Hematopoietic multipotent progenitor cell treated with erythropoietin and hydrocortisone succinate and interleukin-3 and kit ligand, for 15 days (in vitro differentiated cells): ENCODE measurements at regions not wholly inside any gene's neighbourhood (a gene's known extent, or its start where the extent isn't known, plus 50 kb on each side); places are given as distances from the start of the nearest gene placed in this dataset.

ENCODE experiments used
- DNase-seq: peaks from one replicate; pipeline ENCODE4 v3.0.0-alpha.2; 2015; ENCODE audit warnings: low spot score

DNA sequence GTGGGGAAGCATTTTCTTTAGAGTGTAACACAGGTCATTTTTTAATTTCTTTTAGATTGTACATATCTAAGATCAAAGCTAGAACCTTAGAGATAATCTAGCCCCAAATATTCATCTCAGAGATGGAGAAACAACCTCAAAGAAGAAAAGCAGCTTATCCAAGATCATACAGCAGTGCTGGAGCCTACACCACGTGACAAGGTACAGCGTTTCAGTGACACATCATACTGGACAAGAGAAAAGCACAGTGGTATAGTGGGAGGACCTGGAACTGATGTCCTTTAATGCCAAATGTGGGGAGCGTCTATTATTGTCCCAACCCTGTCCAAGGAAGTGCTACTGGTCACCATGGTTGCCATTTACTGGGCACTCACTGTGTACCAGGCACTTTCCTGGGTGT lies 445.8 kb downstream of the RPS24 start:
- DNase-seq: no peak

DNA sequence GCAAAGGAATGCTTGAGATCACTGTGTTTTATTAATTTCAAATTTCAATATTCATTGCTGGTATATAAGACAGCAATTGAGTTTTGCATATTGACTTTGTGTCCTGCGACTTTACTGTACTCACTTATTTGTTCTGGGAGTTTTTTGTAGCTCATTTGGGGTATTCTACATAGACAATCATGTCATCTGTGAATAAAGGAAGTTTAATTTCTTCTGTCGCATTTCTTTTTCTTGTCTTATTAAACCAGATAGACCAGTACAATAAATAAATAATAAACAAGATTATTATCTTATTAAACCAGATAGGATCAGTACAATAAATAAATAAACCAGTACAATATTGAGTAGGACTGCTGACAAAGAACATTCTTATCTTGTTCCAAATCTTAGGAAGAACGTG lies 448.2 kb downstream of the RPS24 start:
- no peak for DNase-seq

DNA sequence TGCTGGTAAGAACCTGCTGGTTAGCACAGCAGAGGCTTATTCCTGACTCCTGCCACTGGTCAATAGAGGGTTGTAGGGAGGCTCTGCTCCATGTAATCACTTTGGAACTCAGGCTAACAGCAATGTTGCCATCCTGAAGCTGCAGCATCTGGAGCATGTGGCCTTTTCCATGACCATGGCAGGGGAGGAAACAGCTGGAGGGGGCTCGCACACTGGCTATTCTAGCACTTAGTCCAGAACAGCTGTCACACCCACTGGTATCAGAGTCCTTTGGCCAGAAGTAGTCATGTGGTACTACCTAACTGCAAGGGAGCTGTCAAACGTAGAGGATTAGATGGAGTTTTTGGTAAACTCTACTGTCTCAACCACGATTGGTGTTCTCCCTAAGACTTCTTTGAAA lies 450.0 kb downstream of the RPS24 start:
- DNase-seq: no peak

DNA sequence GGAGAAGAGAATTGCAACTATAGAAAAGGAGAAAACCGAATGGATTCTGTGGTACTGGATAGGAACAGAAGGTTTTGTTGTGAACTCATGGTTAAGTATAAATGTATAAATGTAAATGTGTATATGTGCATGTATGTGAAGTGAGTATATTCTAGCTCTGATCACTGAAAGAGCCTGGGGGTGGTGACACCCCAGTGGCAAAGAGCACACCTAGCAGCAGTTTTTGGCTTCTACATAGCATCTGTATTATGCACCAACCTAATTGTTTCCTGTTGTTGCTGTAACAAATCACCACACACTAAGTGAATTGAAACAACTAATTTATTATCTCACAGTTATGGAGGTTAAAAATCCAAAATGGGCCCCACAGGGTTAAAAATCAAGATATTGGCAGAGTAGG lies 455.4 kb downstream of the RPS24 start:
- DNase-seq: no peak

DNA sequence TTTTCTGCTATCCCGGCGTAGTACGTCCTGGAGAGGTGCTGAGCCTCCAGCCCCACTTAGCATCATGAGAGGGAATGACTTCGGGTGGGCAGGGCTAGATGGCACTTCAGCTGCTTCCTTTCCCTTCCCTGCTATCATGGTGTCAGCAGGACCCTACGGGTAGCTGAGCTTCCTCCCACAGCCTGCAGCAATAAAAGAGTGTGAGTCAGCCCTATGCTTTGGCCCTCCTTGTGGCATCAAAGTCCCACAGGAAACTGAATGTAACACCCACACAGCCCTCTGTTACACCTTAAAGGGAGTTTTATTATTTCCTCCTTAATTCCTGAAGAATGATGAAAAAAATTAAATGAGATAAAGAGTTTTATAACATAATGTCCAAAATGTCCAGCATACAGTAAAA lies 458.1 kb downstream of the RPS24 start:
- no peak for DNase-seq

DNA sequence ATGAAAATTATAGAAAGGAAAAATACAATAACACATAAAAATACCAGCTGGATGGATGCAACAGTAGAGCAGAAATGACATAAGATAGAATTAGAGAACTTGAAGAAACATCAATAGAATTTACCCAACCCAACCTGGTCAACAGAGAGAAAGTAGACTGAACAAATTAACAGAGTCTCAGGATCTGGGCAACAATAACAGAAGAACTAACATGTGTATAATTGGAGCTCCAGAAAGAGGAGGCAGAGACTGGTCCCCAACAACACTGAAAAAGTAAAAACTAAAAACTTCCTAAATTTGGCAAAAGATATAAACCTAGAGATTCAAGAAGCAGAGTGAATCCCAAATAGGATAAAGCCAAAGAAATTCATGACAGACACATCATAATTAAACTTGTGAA lies 458.8 kb downstream of the RPS24 start:
- no peak for DNase-seq

DNA sequence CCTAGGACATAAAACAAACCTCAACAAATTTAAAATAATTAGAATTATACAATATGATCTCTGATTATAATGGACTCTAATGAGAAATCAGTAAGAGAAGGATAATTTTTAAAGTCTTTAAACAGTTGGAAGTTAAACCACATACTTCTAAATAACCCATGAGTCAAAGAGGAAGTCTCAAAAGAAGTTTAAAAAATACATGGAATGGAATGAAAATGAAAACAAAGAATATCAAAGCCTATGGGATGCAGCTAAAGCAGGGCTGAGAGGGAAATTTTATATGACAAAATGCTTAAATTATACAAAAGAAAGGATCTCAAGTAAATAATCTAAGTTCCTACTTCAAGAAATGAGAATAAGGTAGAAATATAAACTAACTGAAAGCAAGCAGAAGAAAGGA lies 460.5 kb downstream of the RPS24 start:
- no peak for DNase-seq

DNA sequence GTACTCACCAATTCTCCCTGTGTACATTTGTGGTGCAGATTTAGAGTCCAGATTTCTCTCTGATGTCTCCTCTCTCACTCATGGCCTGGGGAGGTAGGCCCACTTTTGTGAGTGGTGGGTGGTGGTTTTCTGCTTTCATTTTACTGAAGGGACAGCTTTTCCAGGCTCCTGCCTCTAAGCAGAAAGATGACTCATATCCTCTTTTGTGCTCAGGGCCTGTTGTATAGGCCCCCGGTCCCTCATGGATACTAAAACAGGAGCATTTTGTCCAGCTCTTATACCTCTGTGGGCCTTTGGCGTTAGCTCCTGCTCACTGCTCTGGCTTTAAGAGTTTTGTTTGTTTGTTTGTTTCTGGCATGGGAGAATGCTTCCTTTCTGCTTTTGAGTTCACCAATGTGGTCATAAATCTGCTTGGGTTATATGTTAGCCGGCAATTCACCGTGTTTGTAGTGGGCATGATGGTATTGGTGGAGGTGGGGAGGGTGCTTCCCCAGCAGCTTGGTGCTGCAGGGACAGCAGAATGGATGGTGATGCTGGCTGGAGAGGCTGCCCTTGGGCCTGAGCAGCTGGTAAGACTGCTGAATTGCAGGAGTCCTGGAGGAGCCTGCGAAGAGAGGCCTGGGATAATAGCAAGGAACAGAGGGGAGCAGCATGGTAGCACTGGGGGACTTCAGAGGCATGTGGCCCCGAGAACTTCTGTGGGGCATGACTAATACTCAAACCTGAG lies 468.7 kb downstream of the RPS24 start:
- no peak for DNase-seq

DNA sequence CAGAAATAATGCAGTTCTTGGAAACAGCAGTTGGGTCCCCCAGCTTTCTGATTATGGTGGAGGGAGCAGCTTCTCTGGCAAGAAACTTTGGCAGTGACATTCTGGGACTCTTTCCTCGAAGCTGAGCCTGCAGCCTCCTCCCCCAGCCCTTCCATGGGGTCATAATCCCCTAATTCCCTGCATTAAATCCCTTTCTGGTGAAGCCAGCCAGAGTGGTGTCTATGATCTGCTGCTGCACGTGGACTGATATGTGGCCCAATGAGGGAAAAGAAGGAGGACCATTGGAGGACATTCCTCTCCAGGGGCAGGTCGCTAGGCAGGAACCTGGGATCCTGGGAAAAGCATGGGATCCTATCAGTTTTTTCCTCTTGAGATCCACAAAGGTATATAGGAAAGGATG lies 470.5 kb downstream of the RPS24 start:
- no peak for DNase-seq

DNA sequence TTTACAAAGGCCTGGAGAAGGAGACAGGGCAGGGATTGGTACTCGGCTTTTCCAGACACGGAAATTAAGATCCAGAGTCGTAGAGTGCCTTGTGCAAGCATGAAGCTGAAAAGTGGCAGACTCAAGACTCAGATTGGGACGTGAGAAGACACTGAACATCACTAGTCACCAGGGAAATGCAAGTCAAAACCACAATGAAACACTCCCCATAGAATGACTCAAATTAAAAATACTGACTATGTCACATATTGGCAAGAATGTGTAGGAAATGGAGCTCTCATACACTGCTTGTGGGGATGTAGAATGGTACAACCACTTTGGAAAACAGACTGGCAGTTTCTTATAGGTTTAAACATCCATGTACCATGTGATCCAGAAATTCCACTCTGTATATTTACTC lies 472.0 kb downstream of the RPS24 start:
- DNase-seq: no peak

DNA sequence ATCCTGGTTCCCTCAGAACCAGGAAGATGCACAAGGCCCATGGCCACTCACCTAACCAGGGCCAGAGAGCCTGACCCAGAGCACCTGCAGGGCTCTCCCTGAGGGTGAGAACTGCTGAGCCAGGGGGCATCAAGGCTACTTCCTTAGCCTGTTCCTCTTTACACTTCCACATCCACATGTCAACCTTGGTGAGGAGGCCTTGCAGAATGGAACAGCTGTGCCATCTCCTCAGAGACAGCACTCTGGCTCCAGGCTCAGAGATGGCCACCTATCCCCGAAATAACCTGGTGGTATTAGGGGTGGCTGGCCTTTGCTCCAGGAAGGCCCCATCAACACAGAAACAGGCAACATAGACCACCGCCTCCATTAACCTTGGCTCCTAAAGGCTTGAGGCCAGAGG lies 473.0 kb downstream of the RPS24 start:
- DNase-seq: no peak

DNA sequence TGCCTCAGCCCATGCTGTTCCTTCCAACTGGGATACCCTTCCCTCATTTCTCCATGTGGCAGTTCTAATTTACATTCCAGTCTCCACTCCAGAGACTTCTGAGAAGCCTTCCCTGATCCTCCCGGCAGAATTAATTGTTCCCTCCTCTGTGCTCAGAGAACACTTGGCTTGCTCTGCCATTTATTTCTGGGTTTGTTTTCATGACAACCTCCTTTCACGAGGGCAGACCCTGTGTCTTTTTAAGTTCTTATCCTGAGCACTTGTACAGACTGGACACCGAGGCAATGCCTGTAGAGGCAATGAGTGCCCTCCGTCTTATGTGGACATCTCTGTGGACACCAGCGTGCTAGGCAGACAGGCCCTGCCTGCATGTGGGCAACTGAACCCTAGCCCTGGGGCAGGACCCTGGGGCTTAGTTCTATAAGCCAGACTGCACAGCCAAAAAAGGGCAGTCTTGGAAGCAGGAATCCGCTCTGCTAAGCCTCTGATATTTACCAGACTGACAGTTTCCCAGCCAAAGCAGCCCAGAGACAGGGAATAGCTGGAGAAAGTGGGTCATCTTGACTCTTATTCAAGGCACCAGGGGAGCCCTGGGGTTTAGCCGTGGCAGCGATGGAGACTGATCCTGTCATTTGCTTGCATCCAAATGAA lies 474.0 kb downstream of the RPS24 start:
- no peak for DNase-seq

DNA sequence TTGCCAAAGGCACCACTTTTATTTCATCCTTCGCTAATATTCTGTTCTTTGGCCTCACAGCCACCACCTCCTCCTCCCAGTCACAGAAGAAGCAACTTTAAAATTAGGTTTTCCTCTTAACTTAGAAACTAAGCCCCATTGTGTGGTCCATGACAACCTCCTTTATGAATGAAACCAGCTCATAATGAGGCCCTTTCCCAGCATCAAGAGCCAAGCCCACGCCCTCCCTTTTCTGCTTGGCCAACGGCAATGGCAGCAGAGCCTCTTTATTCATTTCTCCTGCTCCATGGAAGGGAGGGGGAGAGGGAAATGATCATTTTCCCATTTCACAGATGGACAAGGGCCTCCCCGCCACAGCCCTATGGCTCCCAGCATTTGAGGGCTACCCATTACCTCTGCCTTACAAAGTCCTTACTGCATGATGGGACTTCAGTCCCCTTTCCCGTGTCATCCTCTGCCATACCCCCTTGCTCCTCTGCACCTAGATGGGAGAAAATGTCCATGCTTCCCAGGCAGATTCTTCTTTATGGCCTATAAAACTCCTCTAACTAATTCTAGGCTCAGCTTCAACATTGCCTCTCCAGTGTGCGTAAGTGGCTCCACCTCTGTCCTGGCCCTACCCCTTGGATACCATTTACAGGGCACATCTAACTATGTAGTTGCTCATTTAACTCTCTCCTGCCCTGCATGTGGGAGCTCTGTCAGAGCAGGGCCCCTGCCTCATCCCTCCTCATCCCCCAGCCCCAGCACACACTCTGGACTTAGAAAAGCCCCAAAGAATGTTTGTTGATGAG lies 475.5 kb downstream of the RPS24 start:
- DNase-seq: no peak

DNA sequence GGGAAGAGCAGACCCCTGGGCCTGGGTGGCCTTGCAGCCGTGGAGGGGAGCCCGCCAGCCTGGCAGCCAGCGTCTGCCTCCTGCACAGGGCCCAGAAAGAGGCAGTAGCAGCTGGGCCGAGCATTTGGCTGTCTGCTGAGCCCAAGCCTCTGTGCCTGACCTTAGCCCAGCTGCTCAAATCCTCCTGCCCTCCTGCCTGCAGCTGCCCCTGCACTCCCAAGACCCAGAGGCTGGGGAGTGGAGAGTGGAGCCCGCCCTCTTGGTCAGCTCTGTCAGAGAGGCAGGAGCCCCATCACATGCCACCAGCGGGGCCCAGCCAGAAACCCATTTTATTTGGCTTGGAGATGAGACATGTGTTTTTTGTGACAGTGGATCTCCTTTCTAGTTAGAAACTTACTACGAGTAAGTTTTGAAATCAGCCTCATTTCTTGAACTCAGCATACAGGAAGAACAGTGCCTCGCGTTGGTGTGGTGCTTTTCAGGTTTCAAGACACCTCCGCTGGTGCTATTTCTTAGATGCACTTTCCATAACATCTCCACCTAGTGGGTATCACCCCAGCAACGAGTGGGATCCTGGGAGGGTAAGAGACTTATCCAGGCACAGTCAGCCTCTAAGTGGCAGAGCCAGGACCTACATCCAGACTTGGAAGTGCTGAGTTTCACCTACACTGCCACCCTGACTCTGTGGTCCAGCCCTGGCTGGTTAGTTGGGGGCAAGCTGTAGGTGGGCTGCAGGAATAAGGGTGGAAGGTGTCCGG lies 477.1 kb downstream of the RPS24 start:
- no peak for DNase-seq

DNA sequence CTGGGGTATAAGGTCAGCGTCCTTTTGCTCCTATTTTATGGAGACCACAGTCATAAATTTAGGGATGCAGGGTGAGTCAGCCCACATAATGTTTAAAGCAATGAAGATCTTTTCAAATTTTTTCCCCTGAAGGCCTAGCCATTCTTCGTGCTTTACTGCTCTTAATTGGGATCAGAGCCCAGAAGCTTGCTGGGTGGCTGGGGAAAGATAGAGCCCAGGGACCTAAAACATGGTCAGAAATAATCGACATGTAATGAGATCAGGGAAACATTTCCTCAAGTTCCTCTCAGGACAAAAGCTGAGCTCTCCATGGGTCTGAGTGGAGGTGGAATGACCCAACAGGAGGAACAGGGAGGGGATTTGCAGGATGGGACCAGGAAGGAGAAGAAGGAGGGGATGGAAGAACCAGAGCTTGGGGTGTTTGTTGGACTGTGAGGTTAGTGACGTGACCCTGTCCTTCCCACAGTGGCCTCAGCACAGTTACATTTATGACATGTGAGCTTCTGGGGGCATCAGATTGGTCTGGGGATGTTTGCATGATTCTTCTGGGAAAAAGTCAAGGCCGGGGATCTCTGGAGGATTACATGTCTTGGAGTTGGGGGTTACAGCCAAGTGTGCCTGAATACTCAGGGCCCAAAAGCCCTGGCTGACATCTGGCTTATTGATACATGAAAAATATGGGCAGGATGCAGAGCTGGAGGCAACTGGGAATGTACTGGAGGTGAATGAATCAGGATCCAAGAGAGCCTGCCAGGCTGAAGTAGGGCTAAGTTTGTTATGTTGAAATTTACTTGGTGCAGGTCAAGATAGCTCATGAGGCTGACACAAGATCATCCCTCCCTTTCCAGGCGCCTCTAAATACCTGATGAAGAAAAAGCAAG lies 477.9 kb downstream of the RPS24 start:
- no peak for DNase-seq

DNA sequence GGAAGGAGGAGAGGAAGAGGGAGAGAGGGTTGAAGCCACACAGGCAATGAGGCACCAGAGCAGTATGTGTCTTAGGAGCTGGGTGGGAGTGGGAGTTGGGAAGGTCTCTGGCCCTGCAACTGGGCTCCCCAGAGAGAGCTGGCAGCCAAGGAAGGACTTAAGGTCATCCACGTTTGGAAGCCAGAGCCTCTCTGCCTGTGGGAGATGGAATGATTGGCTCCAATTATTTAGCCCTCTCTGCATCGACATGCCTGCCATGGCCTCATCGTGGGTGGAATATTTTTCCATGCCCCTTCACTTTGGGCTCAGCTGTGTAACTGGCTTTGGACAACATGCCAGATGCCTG lies 478.5 kb downstream of the RPS24 start:
- DNase-seq: no peak

DNA sequence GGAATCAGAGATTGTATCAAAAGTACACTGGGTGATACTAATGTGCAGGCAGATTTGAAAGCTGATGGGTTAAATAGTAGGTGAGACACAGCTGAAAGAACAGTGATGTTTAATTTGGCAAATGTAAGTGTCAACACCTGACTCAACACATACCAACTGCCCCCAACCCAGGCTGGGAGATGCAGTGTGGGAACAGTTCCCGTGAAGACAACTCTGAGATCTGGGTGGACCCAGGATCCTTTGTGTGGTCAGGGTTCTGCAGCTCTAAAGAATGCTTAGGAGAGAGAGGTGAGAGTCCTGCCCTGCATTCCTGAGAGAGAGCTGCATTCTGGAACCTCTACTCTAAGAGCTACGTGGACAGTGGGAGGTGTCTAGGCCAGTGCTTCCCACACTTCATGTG lies 479.7 kb downstream of the RPS24 start:
- DNase-seq: no peak

DNA sequence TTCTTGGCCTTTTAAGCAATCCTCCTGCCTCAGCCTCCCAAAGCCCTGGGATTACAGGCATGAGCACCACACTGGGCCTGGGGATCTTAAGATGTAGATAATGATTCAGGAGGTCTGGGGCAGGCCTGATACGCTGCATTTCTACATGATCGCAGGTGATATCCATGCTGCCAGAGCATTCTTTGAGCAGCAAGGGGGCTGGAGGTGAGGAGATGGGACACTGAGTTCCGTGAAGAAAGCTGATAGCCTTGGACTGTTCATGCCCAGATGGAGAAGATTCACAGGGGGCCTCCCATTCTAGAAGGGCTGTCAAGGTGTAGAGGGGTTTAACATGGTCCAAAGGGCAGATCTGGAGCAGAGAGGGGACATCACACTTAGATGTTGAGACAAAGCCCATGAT lies 480.3 kb downstream of the RPS24 start:
- no peak for DNase-seq

DNA sequence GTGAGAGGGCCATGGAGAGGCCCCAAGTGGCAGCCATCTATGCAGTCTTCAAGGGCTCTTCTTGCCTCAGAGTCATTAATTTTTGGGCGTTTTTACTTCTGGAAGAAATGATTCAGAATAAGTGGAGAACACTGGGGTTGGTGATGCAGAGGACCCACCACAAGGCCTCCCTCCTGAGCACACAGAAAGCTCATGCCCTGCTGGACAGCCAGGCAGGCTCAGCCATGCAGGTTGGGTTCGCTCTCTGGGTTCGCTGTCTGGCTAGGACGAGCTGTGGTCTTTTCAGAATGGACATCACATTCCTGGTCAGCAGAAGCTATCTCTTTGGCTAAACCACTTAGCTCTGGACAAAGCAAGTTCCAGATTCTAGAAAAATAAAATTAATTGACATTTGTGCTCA lies 480.8 kb downstream of the RPS24 start:
- no peak for DNase-seq

DNA sequence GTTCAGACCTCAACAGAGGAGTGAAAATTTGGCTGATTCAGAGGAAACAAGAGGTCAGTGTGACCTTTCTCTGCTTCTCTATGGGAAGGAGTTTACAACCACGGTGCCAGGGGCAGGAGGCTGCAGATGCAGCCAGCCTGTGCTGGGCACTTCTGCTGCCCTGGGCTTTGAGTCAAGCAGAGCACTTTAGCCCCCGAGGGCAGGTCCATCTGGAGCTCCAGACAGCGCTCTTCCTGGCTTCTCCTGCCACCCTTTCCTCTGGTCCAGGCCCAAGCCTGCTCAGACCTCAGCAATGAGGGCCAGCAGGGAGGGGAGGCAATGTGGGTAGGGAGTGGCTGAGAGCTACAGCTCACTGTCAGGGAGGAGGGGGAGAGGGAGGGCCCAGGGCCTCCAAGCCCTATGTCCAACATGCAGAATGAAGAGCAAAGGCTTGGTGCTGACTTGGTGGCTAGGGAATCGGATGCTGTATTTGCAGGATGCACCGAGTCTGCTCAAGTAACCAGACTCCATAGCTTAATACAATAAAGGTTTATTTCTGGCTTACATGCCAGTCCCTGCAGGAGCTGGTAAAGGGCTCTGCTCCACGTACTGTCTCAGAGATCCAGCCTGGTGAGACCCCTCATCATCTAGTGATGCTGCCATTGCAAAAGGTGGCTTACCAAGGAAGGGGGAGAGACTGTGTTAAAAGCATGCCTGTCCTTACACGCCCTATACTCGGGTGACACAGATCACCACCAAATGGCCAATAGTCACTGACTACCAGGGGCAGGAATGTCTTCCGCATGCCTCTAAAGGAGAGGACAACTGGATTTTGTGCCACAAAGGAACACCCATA lies 481.6 kb downstream of the RPS24 start:
- no peak for DNase-seq

DNA sequence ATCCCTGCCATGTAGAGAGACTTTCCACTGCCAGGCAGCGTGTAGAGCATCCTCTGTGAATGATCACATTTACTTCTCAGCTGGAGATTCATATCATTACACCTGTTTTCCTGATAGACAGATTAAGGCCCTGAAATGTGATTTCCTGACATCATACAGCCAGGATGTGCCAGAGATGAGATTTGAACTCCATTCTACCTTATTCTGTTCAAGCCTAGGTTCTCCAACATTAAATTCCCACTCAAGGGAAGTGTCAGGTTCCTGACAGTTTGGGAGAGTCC lies 482.1 kb downstream of the RPS24 start:
- no peak for DNase-seq
